ENCODE measurements at regions not wholly inside any gene's neighbourhood (a gene's known extent, or its start where the extent isn't known, plus 50 kb on each side); places are given as distances from the start of the nearest gene placed in this dataset.

DNA sequence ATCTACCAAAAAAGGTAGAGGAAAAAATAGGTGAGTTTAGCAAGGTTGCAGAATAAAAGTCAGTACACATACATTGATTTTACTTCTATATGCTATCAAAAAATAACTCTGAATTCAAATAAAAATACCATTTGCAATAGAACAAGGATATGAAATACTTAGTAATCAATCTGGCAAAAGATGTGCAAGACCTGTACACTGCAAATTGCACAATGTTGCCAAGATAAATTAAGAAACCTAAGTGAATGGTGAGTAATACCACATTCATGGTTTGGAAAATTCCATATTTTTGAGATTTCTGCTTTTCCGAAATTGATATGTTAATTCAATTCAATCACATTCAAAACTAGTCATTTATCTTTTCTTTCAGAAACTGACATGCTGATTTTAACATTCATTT, 464.8 kb downstream of the EPHA3 start:
- TF ChIP-seq, protein P1, sequence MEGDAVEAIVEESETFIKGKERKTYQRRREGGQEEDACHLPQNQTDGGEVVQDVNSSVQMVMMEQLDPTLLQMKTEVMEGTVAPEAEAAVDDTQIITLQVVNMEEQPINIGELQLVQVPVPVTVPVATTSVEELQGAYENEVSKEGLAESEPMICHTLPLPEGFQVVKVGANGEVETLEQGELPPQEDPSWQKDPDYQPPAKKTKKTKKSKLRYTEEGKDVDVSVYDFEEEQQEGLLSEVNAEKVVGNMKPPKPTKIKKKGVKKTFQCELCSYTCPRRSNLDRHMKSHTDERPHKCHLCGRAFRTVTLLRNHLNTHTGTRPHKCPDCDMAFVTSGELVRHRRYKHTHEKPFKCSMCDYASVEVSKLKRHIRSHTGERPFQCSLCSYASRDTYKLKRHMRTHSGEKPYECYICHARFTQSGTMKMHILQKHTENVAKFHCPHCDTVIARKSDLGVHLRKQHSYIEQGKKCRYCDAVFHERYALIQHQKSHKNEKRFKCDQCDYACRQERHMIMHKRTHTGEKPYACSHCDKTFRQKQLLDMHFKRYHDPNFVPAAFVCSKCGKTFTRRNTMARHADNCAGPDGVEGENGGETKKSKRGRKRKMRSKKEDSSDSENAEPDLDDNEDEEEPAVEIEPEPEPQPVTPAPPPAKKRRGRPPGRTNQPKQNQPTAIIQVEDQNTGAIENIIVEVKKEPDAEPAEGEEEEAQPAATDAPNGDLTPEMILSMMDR (IDR thresholded peaks at IDR 0.05), result no peak
- no peak for TF ChIP-seq POLR2A (IDR thresholded peaks at IDR 0.05)
